GM19467 (cell line): ENCODE measurements at regions not wholly inside any gene's neighbourhood (a gene's known extent, or its start where the extent isn't known, plus 50 kb on each side); places are given as distances from the start of the nearest gene placed in this dataset.

Experiments used
- ATAC-seq: cut with Tn5 transposase; IDR thresholded peaks from one replicate; pipeline ENCODE4 v1.9.1; 2021; ENCODE audit warnings: mild to moderate bottlenecking, moderate library complexity; ENCODE audit not compliant: unreplicated experiment

GRCh38 chr7:55641273-55641691, 69.0 kb upstream of the VOPP1 start:
- peak; percentile 89 for ATAC-seq

GRCh38 chr7:55639640-55640039, 67.3 kb upstream of the VOPP1 start:
- no peak for ATAC-seq

GRCh38 chr7:55629051-55629677, 56.9 kb upstream of the VOPP1 start:
- no peak for ATAC-seq

- no peak for ATAC-seq
Observed at GRCh38 chr7:55624813-55625212, 52.5 kb upstream of the VOPP1 start.

GRCh38 chr7:55623617-55624016, 51.3 kb upstream of the VOPP1 start:
- ATAC-seq, result no peak

- ATAC-seq, result no peak
Observed at GRCh38 chr7:55622241-55622640, 49.9 kb upstream of the VOPP1 start.
